Upper lobe of left lung (tissue), 4 donors: ENCODE measurements at regions not wholly inside any gene's neighbourhood (a gene's known extent, or its start where the extent isn't known, plus 50 kb on each side); places are given as distances from the start of the nearest gene placed in this dataset.

Experiments
- POLR2A ChIP-seq, 4 donors: fragments of 450-650 bp; IDR thresholded peaks; one replicate each; pipeline ENCODE4 v1.5.1; 2016 to 2017; ENCODE audit warnings: antibody characterized with exemption in 4 of 4, mild to moderate bottlenecking in 2 of 4
- TF ChIP-seq, protein P1 (sequence below), 6 experiments: fragments of 450-650 bp in 4 of 6; fragments of 200-600 bp in 2 of 6; sonication (generic) in 2 of 6; IDR thresholded peaks; one replicate each; pipeline ENCODE4 v1.5.1; 2016 to 2019; ENCODE audit warnings: antibody characterized with exemption in 6 of 6

DNA sequence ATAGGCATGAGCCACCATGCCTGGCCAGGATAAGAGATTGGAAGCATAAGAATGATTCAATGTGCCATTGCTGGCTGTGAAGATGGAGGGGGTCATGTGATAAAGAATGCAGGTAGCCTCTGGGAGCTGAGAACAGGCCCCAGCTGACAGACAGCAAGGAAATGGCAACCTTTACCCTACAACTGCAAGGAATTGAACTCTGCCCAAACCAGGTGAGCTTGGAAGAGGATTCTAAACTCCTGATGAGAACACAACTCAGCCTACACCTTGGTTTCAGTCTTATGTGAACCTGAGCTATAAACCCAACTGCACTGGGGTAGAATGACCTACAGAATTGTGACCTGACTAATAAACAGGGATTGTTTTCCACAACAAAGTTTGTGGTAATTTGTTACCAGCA is 82.0 kb upstream of the AKIRIN2 start:
- TF ChIP-seq, protein P1, sequence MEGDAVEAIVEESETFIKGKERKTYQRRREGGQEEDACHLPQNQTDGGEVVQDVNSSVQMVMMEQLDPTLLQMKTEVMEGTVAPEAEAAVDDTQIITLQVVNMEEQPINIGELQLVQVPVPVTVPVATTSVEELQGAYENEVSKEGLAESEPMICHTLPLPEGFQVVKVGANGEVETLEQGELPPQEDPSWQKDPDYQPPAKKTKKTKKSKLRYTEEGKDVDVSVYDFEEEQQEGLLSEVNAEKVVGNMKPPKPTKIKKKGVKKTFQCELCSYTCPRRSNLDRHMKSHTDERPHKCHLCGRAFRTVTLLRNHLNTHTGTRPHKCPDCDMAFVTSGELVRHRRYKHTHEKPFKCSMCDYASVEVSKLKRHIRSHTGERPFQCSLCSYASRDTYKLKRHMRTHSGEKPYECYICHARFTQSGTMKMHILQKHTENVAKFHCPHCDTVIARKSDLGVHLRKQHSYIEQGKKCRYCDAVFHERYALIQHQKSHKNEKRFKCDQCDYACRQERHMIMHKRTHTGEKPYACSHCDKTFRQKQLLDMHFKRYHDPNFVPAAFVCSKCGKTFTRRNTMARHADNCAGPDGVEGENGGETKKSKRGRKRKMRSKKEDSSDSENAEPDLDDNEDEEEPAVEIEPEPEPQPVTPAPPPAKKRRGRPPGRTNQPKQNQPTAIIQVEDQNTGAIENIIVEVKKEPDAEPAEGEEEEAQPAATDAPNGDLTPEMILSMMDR (IDR thresholded peaks at IDR 0.05): no peak
- no peak for TF ChIP-seq POLR2A (IDR thresholded peaks at IDR 0.05)
